ENCODE measurements at regions not wholly inside any gene's neighbourhood (a gene's known extent, or its start where the extent isn't known, plus 50 kb on each side); places are given as distances from the start of the nearest gene placed in this dataset.

DNA sequence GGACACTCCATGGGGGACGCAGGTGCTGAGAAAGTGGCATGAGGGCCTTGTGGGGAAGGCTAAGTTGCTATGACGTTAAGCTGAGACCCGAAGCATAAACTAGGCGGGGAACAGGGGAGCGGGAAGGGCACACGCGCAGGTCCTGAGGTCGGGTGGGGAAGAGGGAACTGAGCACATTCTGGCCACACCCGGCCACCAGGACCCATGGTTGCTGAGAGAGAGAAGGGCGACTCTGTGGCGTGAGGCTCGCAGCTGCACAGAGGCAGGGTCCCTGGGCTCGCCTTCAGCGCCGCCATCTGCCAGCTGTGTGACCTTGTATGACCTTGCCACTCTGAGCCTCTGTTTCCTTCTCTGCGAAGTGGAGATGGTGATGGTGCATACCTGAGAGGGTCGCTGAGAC, 182.5 kb downstream of the PHETA1 start:
- TF ChIP-seq EZH2 (IDR thresholded peaks at IDR 0.05; ENCODE audit: borderline replicate concordance, insufficient read depth, low read length, poor library complexity, severe bottlenecking) (no peak), POLR2AphosphoS5 (IDR thresholded peaks at IDR 0.05) (no peak), EP300 (conservative IDR thresholded peaks at IDR 0.05; ENCODE audit: poor library complexity, severe bottlenecking) (no peak), TAF1 (IDR thresholded peaks at IDR 0.05; ENCODE audit: low read depth) (no peak), RAD21 (conservative IDR thresholded peaks at IDR 0.05) (no peak)
- TF ChIP-seq, protein P1, sequence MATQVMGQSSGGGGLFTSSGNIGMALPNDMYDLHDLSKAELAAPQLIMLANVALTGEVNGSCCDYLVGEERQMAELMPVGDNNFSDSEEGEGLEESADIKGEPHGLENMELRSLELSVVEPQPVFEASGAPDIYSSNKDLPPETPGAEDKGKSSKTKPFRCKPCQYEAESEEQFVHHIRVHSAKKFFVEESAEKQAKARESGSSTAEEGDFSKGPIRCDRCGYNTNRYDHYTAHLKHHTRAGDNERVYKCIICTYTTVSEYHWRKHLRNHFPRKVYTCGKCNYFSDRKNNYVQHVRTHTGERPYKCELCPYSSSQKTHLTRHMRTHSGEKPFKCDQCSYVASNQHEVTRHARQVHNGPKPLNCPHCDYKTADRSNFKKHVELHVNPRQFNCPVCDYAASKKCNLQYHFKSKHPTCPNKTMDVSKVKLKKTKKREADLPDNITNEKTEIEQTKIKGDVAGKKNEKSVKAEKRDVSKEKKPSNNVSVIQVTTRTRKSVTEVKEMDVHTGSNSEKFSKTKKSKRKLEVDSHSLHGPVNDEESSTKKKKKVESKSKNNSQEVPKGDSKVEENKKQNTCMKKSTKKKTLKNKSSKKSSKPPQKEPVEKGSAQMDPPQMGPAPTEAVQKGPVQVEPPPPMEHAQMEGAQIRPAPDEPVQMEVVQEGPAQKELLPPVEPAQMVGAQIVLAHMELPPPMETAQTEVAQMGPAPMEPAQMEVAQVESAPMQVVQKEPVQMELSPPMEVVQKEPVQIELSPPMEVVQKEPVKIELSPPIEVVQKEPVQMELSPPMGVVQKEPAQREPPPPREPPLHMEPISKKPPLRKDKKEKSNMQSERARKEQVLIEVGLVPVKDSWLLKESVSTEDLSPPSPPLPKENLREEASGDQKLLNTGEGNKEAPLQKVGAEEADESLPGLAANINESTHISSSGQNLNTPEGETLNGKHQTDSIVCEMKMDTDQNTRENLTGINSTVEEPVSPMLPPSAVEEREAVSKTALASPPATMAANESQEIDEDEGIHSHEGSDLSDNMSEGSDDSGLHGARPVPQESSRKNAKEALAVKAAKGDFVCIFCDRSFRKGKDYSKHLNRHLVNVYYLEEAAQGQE (IDR thresholded peaks at IDR 0.05; ENCODE audit: borderline replicate concordance): no peak
- TF ChIP-seq, protein P2, sequence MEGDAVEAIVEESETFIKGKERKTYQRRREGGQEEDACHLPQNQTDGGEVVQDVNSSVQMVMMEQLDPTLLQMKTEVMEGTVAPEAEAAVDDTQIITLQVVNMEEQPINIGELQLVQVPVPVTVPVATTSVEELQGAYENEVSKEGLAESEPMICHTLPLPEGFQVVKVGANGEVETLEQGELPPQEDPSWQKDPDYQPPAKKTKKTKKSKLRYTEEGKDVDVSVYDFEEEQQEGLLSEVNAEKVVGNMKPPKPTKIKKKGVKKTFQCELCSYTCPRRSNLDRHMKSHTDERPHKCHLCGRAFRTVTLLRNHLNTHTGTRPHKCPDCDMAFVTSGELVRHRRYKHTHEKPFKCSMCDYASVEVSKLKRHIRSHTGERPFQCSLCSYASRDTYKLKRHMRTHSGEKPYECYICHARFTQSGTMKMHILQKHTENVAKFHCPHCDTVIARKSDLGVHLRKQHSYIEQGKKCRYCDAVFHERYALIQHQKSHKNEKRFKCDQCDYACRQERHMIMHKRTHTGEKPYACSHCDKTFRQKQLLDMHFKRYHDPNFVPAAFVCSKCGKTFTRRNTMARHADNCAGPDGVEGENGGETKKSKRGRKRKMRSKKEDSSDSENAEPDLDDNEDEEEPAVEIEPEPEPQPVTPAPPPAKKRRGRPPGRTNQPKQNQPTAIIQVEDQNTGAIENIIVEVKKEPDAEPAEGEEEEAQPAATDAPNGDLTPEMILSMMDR (IDR thresholded peaks at IDR 0.05; ENCODE audit: poor library complexity, severe bottlenecking): no peak
